LNCAP (cell line): ENCODE measurements at regions not wholly inside any gene's neighbourhood (a gene's known extent, or its start where the extent isn't known, plus 50 kb on each side); places are given as distances from the start of the nearest gene placed in this dataset.

Source experiments
- CTCF ChIP-seq: fragments of 450-650 bp; IDR thresholded peaks from 2 replicates; pipeline ENCODE4 v1.5.1; 2017; ENCODE audit warnings: mild to moderate bottlenecking

DNA sequence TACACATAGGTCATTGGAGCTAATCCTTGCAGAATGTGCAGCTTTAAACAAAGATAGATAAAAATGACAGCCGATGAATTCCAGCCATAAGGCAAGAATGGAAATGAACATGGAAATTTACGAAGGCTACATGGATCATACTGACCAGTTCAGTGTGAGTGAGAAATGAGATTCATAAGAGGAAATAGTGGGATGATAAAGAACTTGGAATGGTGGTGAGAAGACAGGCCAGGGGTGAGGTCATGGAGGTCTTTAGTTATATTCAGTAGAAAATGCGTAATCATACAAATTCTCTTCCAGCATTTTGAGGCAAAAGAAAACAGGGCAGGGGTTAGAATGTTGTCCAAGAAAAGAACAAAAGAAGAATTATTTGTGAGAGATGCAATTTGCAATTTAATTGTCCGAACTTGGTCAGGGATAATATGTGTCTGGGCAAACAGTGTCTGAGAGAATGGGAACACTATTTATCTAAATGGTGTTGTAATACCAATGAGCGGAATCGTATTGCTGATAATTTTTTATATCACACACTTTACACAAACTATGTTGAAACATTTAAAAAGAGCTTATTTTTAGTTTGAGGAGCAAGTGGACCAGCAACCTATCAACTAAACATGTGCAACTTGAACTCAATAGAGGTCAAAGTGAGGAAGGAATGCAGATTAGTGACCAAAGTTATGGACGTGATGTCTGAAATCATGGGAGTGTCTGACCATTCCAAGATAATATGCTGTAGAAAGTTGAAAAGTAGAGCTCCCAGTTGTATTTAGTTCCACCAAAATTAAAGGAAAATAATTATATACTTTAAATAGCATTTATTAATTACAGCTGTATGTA, 739.0 kb upstream of the NCAM2 start:
- TF ChIP-seq CTCF, result no peak

DNA sequence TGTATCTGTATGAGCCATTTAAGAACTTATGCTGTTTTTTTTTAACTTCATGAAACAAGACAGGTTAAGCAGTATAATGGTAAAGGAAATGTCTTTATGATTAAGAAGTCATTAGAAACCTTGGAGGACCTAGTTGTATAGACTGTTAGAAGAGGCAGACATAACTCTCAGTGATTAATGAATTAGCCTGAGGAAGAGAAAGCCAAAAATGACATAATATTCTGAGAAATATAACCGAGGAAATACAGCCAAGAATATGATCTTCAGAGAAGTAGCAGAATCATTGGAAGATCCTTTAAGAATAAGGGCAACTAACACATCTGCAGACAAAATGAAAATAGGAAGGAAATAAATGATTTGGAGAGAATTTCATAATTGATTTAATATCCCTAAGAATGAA, 738.1 kb upstream of the NCAM2 start:
- TF ChIP-seq CTCF, result no peak

- TF ChIP-seq CTCF, result no peak
Measured at GRCh38 chr21:20261364-20261763, 736.8 kb upstream of the NCAM2 start.

- TF ChIP-seq CTCF, result no peak
Measured at GRCh38 chr21:20265707-20266440, 732.3 kb upstream of the NCAM2 start.

- no peak for TF ChIP-seq CTCF
Measured at GRCh38 chr21:20266441-20266710, 731.8 kb upstream of the NCAM2 start.

GRCh38 chr21:20270365-20271055, 727.7 kb upstream of the NCAM2 start:
- no peak for TF ChIP-seq CTCF

DNA sequence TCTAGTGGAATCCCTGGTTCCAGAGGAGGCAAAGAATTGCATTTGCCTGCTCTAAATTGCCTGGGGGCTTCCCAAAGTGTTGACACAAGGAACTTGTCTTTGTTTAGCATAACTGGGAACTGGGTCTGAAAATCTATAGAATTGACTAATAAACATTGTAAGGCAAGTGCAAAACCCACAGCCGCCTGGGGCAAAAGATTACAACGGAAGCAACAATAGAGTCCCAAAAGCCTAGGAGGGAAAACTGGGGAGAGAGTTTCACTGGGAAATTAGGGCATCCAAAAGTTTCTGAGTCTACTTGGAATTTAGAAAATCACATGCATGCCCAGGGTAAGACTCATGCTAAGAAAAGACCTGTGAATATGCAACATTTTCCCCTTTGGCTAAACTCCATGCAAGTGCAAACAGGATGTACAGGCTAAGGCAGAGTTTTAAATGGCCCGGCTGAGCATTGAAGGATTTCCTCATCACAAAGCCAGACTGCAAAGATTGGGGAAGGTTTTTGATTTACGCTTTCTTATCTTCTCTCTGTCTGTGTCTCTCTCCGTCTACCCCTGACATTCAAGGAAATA, 725.3 kb upstream of the NCAM2 start:
- no peak for TF ChIP-seq CTCF
